ENCODE measurements at regions not wholly inside any gene's neighbourhood (a gene's known extent, or its start where the extent isn't known, plus 50 kb on each side); places are given as distances from the start of the nearest gene placed in this dataset.

DNA sequence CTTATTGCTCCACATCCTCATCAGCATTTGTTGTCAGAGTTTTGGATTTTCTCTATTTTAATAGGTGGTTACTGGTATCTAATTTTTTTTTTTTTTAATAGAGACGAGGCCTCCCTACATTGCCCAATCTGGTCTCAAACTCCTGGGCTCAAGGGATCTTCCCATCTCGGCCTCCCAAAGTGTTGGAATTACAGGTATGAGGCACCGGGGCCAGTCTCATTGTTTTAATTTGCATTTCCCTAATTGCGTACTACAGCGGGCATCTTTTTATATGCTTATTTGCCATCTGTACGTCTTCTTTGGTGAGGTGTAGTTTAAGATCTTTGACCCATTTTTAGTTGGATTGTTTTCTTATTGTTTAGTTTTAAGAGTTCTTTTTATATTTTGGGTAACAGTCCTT is 210.4 kb upstream of the SULF2 start:
- Histone ChIP-seq H3K27ac (ENCODE audit: low read depth, low read length, poor library complexity, severe bottlenecking) (no peak overlapping the region), H3K9me3 (ENCODE audit: low read depth, low read length, poor library complexity, severe bottlenecking) (no peaks in the 10 kb centered on the region), H3K4me1 (ENCODE audit: insufficient read depth, low read length, poor library complexity, severe bottlenecking) (no peaks in the 10 kb centered on the region), H3K27me3 (replicated peaks; ENCODE audit: insufficient read depth, low read depth, low read length, poor library complexity) (peaks cover 22% of the 10 kb centered on the region), H3K36me3 (ENCODE audit: insufficient read depth, low read length, poor library complexity, severe bottlenecking) (no peaks in the 10 kb centered on the region), H3K4me3 (ENCODE audit: low read depth, low read length, poor library complexity, severe bottlenecking) (no peak overlapping the region)
- BruUV-seq (replicated peaks): no TSS peak
- no peak for DNase-seq (ENCODE audit: low spot score)
- ChIA-PET POLR2A (ENCODE audit: low non-redundant PET) (no interaction called here), CTCF (no interaction called here)
- intact Hi-C loops (cut with micrococcal nuclease; ENCODE audit: unreplicated experiment): no loop called here
- TF ChIP-seq EZH2 (IDR thresholded peaks at IDR 0.05; ENCODE audit: borderline replicate concordance, low read depth, low read length, poor library complexity, severe bottlenecking): no peak
- TF ChIP-seq, protein P1, sequence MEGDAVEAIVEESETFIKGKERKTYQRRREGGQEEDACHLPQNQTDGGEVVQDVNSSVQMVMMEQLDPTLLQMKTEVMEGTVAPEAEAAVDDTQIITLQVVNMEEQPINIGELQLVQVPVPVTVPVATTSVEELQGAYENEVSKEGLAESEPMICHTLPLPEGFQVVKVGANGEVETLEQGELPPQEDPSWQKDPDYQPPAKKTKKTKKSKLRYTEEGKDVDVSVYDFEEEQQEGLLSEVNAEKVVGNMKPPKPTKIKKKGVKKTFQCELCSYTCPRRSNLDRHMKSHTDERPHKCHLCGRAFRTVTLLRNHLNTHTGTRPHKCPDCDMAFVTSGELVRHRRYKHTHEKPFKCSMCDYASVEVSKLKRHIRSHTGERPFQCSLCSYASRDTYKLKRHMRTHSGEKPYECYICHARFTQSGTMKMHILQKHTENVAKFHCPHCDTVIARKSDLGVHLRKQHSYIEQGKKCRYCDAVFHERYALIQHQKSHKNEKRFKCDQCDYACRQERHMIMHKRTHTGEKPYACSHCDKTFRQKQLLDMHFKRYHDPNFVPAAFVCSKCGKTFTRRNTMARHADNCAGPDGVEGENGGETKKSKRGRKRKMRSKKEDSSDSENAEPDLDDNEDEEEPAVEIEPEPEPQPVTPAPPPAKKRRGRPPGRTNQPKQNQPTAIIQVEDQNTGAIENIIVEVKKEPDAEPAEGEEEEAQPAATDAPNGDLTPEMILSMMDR (conservative IDR thresholded peaks at IDR 0.05; ENCODE audit: low read depth, low read length): no peak

DNA sequence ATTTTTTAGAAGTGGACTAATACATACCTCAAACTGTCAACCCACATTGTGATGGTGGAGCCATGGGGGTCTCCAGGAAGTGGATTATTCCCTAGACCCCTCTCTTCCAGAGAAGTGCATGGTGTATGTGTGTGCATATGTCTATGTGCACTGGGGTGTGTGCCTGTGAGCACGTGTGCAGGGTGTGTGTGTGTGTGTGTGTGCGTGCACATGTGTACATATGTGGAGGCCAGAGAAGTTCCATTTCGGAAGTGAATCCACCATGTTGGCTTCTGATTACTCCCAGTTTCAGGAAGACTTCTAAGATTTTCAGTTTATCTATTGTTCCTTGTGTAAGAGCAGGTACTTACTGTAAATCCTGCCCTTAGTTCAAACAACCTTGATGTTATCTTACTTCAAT is 208.5 kb upstream of the SULF2 start:
- no peaks in the 10 kb centered on the region for H3K9me3 ChIP-seq (ENCODE audit: low read depth, low read length, poor library complexity, severe bottlenecking)
- TF ChIP-seq, protein P1 (conservative IDR thresholded peaks at IDR 0.05; ENCODE audit: low read depth, low read length): no peak
- H3K4me1 ChIP-seq (ENCODE audit: insufficient read depth, low read length, poor library complexity, severe bottlenecking): no peaks in the 10 kb centered on the region
- H3K27me3 ChIP-seq (replicated peaks; ENCODE audit: insufficient read depth, low read depth, low read length, poor library complexity): peaks cover 24% of the 10 kb centered on the region
- no peak overlapping the region for H3K4me3 ChIP-seq (ENCODE audit: low read depth, low read length, poor library complexity, severe bottlenecking)
- H3K27ac ChIP-seq (ENCODE audit: low read depth, low read length, poor library complexity, severe bottlenecking): no peak overlapping the region
- no peak for DNase-seq (ENCODE audit: low spot score)
- CTCF ChIA-PET: no interaction called here
- POLR2A ChIA-PET (ENCODE audit: low non-redundant PET): no interaction called here
- intact Hi-C loops (cut with micrococcal nuclease; ENCODE audit: unreplicated experiment): no loop called here
- no TSS peak for BruUV-seq (replicated peaks)
- no peaks in the 10 kb centered on the region for H3K36me3 ChIP-seq (ENCODE audit: insufficient read depth, low read length, poor library complexity, severe bottlenecking)

DNA sequence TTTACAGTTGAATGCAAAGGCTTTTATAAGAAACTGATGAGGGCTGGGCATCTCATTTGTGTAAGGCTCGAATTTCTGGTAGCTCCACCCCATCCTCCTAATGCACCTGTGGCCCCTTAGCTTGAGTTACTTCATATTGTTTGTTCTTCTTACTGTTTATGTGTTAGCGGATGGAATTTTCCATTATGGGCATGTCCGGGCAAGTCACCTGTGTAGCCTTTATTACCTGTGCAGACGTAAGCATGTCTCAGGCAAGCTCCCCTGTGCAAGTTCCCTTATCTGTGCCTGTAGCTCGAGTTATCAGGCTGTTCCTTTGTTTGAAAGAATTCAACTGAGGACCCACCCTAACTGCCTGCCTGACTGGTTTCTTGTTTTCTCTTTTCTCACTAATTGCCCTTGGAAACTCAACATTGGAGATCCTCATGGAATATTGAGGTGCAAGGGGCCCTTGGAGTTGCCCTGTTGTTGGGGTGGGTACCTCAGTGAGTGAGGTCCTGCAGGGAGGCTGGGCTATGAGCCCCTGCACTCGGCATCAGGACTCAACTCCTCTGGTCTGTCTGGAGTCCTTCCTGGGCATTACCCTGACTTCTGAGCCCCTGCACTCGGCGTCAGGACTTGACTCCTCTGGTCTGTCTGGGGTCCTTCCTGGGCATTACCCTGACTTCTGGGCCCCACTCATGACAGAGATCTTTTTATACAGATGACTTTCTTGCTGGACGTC is 207.9 kb upstream of the SULF2 start:
- Histone ChIP-seq H3K27ac (ENCODE audit: low read depth, low read length, poor library complexity, severe bottlenecking) (no peak overlapping the region), H3K27me3 (replicated peaks; ENCODE audit: insufficient read depth, low read depth, low read length, poor library complexity) (peaks cover 24% of the 10 kb centered on the region), H3K4me3 (ENCODE audit: low read depth, low read length, poor library complexity, severe bottlenecking) (no peak overlapping the region), H3K36me3 (ENCODE audit: insufficient read depth, low read length, poor library complexity, severe bottlenecking) (no peaks in the 10 kb centered on the region), H3K4me1 (ENCODE audit: insufficient read depth, low read length, poor library complexity, severe bottlenecking) (no peaks in the 10 kb centered on the region), H3K9me3 (ENCODE audit: low read depth, low read length, poor library complexity, severe bottlenecking) (no peaks in the 10 kb centered on the region)
- ChIA-PET CTCF (no interaction called here), POLR2A (ENCODE audit: low non-redundant PET) (no interaction called here)
- DNase-seq (ENCODE audit: low spot score): no peak
- no peak for TF ChIP-seq EZH2 (IDR thresholded peaks at IDR 0.05; ENCODE audit: borderline replicate concordance, low read depth, low read length, poor library complexity, severe bottlenecking)
- TF ChIP-seq, protein P1 (conservative IDR thresholded peaks at IDR 0.05; ENCODE audit: low read depth, low read length): no peak
- intact Hi-C loops (cut with micrococcal nuclease; ENCODE audit: unreplicated experiment): no loop called here
- no TSS peak for BruUV-seq (replicated peaks)

Data from A673 (cell line).